ENCODE measurements at regions not wholly inside any gene's neighbourhood (a gene's known extent, or its start where the extent isn't known, plus 50 kb on each side); places are given as distances from the start of the nearest gene placed in this dataset.

DNA sequence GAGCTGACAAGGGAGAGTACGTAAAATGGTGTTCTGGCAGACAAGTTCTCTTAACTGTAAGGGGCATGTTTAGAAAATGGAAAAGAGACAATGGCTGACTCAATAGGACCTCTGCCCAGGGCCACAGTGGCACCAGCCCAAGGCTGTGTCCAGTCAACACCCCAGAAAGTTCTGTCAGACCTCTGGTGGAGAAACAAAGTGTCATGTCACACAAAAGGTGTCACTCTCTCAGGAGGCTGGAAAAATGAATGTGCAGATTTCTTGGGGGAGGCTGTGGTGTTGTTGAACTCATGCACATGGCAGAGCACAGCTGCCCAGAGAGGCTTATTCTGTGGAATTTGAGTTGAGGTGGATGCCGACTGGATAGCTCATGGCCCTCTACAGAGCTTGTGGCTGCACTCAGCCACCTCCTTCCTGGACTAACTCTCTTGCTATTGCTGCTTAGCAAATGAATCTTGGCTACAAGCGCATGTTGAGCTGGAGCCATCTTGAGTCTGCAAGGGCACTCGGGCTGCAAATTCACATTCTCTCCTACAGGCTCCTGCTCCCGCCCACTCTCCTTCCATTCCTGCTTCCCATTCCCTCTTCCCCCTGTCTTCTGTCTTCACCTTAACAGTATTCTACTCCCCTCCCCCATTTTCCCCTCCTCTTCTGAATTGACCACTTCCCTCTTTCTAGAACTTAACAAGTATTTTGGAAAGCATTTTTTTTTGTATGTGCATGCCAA lies 55.8 kb upstream of the SLC7A14 start:
- TF ChIP-seq EZH2 (IDR thresholded peaks at IDR 0.05) (no peak), POLR2AphosphoS5 (IDR thresholded peaks at IDR 0.05; ENCODE audit: borderline replicate concordance, low read depth, low read length) (no peak), FOXP2 (optimal IDR thresholded peaks at IDR 0.05; ENCODE audit: control extremely low read depth, extremely low read length, insufficient read depth) (no peak)
